GM21529 (cell line): ENCODE measurements at regions not wholly inside any gene's neighbourhood (a gene's known extent, or its start where the extent isn't known, plus 50 kb on each side); places are given as distances from the start of the nearest gene placed in this dataset.

Experiments used
- ATAC-seq: cut with Tn5 transposase; IDR thresholded peaks from one replicate; pipeline ENCODE4 v1.9.1; 2021; ENCODE audit not compliant: unreplicated experiment

DNA sequence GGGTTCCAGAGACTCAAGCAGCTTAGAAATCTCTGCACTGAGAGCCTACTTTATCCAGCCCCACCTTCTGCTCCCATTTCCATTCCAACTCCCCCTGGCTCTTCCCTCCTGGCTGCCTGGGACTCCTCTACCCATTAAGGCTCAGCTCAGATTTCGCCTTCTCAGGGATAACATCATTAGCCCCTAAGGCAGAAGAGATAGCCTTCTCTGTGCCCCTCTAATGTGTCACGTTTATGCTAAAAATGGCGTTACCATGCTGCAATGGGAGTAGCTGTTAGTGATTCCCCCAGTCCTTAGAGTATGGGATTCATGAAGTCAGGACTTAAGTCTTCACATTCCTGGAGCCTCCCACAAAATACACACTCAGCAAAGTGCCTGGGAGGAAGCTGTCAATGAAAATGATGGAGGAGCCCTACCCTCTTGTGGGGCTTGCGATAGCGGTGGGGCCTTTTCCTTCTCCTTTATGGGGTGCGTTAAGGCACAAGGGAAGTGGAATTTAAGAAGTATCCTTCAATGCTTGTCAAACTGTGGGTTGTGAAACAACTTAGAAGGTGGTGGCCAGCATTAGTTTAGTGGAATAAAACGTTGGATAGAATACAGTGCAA lies 144.7 kb upstream of the COPS8 start:
- no peak for ATAC-seq

DNA sequence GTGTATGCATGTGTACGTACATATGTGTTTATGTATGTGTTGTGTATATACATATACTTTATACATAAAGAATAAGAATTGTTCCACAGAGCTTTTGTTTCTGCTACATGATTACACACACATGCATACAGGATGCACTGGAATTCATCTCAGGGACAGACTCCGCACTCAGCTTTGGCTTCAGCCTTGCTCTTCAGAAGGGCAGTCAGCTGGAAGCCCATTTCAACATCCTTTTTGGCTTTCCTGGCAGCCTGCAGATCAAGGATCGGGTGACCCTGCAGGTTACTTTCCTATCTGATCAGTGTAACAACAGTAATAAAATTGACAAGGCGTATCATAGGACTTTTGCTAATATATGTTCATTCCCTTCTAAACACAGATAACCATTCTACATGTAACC lies 144.1 kb upstream of the COPS8 start:
- no peak for ATAC-seq

DNA sequence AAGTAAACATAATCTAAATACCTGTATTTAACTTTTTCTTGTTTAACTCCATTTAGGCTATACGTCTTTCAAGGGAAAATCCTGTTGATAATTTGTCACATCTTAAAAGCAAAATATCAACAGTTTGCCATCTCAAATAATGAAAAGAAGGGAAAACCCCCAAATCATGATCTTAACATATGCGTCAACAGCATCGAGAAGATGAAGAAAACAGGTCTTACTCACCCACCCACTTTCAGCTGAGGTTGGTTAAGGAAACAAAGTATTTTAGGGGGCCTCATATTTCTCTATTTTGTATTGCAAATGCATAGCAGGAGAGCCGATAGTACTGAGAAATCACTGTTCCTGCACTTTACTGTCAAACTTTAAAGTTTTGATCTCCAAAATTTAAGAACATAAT lies 143.1 kb upstream of the COPS8 start:
- no peak for ATAC-seq

DNA sequence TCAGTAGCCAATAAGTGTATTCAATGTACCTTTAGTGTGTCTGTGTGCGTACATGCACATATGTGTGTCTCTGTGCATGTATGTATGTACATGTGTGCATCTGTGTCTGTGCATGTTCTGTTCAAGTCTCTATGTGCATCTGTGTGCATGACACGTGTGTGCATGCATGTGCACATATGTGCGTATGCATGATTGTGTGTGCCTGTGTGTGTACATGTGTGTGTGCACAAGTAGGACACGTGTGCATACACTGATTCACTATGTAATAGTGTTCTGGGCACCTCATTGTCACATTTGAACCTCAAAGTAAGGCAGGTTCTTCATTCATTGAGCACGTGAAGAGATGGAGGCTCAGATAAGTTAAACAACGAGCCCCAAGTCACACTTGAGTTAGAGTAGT lies 142.6 kb upstream of the COPS8 start:
- no peak for ATAC-seq

DNA sequence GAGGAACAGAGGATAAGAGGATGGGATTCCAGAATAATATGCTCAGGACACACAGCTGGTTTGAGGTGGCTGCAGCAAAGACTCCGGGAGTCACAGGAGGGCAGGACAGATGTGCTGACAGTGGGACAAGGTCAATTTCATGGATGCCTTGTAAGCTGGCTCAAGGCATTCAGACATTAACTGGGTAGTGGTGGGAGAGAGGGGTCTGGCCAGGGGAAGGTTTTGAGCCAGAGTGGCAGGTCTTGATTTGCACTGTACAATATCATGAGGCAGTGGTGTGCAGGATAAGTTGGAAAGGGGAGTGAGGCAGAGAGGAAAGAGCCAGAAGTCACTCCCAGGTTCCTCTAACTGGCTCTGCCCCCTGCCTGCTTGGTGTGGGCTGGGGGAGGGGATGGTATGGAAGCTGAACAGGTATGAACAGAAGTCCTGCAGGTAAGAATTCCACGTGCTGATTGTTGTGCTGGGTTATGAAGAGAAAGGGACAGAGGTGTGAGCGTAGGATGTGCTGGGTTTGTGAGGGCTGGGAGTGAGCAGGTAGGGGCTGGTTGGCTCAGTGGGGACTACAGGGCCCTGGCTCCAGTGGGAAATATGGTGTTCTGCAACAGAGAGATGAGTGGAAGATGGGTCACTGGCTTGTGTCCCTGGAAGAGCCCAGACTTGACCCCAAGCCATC lies 141.7 kb upstream of the COPS8 start:
- ATAC-seq, result no peak

DNA sequence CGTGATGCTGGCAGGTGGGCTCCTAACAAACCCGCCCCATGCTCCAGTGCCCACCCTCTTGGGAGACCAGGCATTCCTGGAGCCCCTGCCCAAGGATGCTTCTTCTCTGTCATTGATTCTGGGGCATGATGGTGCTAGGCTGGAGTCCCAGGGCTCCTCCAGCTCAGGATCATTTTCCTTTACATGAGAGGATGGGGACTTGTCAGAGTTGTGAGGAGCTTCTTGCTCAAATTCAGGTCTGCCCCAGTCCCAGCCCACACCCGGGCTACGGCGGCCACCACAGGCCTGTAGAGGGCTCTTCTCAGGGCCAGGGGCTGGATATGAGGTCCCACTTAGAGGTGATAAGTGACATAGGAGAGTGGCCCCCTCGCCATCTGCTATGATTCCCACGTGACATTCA lies 141.1 kb upstream of the COPS8 start:
- ATAC-seq, result no peak

DNA sequence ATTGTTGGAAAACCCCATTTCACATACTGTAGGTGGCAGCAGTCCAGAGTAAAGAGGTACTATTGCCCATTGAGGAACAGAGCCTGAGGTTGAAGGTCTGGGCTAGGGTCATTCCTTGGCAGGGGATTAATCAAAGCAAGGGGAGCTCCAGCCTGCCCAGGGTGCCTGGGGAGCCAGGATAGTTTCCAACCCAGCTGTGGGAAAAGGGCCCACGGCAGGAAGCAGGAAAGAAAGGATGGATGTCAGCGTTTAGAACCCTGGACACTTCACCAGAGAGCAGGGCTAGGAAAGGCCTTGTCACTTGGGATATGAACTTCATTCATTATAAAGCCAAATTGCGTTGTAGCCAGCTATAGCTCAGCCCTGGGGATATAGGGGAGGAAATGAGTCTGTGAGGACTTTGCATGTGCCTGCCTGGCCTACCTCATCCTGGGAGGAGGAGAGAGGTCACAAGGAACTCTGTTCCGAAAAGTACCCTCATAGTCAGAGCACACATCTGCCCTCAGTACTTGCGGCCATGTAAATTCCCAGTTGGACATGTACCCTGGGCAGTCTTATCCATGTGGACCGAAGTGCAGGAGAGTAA lies 140.2 kb upstream of the COPS8 start:
- no peak for ATAC-seq

DNA sequence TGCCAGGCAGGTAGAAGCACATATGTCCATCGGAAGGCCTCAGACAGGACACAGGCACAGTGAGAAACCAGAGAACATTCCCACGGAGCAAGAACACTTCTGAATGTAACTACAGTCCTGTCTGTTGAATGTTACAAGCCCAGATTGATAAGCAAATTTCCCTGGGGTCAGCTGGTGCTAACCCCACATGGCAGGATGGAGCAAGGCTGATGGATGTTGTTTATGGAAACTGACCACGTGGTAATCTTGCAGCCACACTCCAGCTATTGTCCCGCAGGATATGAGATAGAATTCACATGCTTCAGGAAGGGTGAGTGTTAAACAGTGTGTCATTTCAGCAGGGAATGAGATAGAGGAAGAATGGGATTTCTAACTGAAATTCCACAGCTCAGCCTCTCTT lies 138.8 kb upstream of the COPS8 start:
- ATAC-seq, result no peak

DNA sequence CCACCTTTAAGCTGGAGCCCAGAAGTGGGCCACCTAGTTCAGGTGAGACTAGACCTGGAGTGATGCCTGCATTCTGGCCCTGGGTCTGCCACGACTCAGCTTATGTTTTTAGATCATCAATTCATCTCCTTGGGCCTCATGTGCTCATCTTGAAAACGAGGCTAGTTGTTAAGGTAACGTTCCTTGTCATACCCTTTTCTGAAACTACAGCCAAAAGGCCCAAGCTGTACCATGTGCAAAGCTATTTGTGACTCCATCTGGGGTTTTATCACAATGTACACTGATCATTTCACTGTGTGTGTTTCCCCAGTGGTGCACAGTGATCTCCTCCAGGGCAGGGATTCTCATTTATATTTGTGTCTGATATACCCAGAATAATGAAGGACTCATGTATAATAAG lies 138.4 kb upstream of the COPS8 start:
- no peak for ATAC-seq

DNA sequence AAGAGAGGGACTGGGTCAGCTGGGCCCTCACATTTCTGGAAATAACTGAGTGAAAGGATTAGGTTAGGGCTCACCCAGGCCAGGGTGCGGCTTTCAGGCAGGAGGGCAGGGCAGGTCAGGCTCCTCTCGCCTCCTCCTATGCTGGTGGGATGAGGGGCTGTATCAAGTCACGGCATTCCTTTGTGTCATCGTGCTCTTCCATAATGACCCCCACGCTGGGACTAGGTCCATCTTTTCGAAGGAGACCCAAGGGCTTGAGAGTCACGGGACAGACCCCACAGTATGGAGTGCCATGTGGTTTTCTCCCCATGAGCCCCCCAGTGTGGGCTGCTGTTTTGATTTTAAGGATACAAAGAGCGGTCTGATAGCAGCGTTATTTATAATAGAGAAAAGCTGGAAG lies 137.8 kb upstream of the COPS8 start:
- no peak for ATAC-seq

DNA sequence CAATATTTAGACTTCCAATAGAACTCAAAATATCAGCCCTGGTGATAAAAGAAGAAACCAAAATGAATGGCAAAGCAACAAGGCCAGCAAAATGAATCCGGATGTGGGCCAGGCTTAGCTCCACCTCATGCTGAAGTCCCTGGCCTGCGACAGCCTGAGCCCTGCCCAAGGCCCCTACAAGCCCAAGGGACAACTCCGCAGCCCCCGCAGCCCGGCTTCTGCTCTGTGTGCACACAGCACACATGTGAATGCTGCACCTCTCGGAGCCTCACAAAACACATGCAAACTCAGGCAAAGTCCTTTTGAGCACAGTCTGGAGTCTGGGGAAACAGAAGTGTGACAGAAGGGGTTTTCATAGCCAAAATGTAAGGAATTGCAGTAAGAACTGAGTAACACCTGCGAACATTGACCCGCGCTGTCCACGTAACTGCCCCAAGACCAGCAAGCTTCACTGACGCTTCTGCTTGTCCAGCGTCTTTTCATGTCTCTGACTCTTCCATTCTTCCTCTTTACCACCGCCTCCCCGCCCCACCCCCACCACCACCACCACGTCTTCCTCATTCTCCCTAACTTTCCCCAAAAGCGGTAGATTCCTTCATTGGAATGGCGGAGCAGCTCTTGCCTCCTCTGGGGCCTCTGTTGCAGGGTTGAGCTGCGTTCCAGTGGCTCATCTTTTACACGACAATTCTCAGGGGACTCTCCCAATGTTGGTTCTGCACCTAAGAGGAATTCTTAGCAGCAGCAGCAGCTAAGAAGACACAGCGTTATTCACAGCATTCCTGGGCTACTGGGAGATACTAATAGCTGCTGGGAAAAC lies 136.4 kb upstream of the COPS8 start:
- no peak for ATAC-seq

DNA sequence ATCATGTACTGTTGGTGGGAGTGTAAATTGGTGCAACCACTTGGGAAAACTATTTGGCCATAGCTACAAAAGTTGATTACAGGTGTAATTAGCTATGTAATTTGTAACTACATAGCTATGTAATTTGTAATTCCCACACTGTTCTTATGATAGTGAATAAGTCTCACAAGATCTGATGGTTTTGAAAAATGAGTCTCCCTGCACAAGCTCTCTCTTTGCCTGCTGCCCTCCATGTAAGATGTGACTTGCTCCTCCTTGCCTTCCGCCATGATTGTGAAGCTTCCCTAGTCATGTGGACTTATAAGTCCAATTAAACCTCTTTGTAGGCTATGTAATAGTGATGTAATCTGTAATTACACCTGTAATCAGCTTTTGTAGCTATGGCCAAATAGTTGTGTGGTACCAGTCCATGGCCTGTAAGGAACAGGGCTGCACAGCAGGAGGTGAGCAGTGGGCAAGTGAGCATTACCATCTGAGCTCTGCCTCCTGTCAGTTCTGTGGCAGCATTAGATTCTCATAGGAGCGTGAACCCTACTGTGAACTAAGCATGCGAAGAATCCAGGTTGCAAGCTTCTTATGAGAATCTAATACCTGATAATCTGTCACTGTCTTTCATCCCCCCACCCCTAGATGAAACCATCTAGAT lies 133.7 kb upstream of the COPS8 start:
- no peak for ATAC-seq

DNA sequence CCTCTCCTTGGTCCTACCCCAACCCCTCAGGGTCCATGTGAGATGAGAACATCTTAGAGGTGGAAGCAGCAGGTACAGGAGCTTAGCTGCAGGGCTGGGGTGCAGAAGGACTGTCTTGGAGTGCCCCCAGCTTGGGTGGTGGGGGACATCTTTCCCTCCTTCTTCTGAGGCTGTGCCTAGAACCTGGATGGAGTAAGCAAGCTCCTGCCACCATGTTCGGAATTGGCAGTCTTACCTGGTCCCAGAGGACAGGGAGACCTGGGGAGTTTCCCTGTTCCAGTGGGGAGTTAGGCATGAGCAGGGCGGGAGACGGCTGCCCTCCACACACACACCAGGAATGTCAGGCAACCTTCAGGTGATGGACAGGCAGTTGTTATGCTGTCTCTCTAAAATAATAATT lies 131.0 kb upstream of the COPS8 start:
- no peak for ATAC-seq

DNA sequence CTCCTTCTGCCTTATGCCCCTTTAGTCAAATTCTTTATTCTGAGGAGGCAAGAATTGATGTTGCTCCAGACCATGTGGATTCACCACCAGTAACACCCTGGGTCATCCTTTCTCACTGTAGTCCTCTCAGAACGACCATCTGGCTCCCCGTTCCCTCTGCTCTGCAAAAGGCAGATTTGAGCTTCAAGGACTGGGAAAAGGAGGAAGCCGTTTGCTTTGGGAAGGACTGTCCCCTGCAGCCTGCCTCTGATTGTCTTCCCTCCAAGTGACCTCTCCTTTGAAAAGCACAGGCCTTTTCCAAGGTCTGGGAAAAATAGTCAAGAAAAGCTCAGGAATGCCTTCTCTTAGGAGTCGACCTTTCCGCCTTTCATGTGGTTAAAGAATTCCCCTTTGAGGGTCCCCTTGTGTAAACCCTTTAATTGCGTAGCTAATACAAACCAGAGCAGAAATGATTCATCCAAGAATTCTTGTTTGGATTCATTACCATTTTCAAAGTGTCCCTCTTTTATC lies 130.1 kb upstream of the COPS8 start:
- no peak for ATAC-seq

DNA sequence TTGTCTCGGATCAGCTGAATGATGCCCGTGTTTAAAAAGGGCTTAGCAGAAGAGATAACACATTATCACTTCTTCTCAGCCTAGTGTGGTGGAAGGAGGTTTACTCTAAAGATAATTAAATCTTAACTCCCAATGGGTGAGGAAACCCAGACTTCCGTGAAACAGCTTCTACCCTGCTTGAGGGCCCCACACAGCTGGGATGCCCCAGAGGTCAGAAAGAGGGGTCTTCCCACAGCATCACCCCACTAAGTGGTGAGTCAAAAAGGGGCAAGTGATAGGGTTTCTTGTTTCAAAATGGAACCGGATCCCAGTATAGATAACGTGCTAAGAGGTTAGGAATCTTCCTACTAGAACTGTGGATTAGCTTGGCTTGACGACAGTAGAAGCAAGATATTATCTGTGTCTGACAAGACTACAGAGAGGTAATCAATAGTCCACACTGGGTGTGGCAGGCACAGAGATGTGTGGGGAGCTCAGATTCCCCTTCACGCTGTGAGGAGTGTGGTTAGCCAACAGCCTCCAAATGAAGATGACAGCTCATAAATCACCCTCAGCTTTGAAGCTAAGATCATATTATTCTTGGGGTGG lies 129.6 kb upstream of the COPS8 start:
- no peak for ATAC-seq

DNA sequence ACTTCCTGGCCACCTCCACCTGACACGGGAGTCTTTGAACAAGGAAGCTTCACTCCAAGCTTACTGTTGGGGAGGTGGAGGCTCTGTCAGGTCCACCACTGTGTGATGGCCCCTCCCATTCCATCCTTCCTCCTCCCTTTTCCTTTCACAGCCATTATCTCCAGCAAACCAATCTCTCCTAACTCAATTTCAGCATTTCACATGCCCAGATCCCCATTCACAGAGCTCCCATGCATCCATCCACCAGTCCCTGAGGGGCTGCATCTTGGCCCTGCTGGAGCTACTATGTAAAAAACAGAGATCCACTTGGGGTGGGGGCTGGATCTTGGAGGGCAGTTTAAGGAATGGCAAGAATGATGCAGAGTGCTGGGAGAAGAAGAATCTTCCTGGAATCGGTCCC lies 129.0 kb upstream of the COPS8 start:
- no peak for ATAC-seq

DNA sequence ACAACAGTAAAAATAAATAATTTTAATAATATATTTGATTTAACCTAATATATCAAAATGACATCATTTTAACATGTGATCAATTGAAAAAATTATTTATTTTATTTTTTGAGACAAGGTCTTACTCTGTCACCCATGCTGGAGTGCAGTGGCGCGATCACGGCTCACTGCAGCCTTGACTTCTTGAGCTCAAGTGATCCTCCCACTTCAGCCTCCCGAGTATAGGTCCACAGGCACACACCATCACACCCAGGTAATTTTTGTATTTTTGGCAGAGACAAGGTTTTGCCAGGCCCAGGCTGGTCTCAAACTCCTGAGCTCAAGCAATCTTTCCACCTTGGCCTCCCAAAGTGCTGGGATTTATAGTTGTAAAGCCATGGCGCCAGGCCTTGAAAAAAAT lies 126.7 kb upstream of the COPS8 start:
- no peak for ATAC-seq

DNA sequence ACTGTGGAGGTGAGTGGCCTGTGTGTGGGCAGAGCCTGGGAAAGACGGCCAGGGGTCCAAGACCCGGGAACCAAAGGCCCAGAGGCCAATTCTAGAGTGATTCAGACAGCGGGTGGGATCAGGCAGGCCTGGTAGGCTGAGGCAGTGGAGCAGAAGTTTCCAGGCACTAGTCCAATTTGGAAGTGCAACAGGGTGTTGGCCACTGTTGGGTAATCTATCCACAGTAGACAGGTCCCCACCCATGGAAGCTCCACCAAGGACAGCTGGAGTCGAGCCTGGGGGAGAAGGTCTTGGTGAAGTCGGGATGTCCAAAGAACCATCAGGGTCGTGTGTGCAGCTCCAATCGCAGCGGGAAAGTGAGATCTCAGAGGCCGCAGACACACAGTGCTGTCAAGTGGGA lies 125.8 kb upstream of the COPS8 start:
- no peak for ATAC-seq

DNA sequence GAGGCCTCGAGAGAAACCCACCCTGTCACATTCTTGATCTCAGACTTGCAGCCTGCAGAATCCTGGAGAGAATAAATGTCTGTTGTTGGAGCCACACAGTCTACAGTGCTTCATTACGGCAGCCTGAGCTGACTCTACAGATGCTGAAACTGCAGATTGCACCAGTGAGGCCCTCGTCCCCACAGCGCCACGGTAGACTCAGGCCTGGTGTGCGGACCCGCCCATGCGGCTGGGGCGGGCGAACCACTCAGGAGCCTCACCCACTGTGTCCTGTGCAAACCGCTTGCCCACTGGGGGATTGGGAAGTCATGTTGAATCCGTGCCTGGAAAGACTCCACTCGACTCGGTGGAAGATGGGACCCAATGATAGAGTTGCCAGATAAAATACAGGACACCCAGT lies 125.2 kb upstream of the COPS8 start:
- ATAC-seq, result no peak

DNA sequence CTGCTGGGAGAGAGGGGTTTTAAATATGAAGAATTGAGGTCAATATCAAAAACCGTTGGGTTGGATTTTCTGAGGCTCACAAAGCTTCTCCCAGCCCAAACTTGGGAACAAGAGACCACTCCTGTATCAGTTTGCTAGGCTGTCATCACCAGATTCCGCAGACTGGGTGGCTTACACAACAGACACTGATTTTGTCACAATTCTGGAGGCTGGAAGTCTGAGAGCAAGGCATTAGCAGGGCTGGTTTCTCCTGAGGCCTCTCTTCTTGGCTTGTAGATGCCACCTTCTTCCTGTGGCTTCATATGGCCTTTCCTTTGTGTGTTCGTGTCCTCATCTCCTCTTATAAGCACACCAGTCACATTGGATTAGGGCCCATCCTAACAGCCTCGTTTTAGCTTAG lies 122.9 kb upstream of the COPS8 start:
- ATAC-seq, result no peak

DNA sequence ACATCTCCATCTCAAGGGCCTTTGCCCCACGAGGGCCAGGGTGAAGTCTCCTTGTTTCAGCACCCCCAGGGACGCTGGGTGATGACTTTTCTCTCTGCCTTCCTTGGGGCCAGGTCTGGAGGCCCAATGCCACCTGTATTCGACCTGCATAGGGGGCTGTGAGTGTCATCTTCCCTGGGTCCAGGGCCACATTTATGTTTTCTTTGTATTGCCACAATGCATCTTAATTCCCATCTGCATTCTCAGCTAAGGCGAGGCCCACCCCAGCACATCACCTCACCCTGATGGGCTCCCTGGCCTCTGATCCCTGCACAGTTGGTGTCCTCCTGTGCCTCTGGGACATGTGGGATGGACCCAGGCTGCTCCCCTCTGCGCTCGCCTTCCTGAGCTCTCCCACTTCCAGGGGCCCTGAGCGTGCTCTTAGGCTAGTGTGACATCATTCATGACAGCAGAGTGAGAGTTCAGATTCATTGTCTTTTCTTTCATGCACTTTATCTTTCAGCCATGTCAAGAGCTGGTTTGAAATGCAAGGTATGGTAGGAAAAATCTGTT lies 122.0 kb upstream of the COPS8 start:
- ATAC-seq, result no peak
